GM18868 (cell line): ENCODE measurements at regions not wholly inside any gene's neighbourhood (a gene's known extent, or its start where the extent isn't known, plus 50 kb on each side); places are given as distances from the start of the nearest gene placed in this dataset.

Experiments
- ATAC-seq: cut with Tn5 transposase; IDR thresholded peaks from one replicate; pipeline ENCODE4 v1.9.1; 2021; ENCODE audit warnings: mild to moderate bottlenecking, moderate library complexity; ENCODE audit not compliant: unreplicated experiment

DNA sequence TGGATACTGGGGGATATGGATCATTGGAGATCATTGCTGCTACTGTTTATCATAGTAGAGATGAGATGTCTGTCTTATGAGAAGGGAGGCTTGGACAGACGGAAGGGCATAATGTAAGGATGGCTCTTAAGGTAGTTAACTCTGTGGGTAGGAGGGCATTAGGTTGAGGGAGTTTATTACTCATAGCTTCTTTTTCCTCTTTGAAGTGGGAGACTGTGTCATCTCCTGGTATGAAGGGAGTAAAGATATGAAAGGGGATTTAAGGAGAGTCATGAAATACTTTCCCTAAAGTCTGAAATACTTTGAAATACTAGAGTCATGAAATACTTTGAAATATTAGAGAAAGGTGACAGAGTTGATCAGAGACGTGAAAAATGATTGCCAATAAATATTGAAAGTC lies 255.5 kb upstream of the PITX2 start:
- no peak for ATAC-seq

DNA sequence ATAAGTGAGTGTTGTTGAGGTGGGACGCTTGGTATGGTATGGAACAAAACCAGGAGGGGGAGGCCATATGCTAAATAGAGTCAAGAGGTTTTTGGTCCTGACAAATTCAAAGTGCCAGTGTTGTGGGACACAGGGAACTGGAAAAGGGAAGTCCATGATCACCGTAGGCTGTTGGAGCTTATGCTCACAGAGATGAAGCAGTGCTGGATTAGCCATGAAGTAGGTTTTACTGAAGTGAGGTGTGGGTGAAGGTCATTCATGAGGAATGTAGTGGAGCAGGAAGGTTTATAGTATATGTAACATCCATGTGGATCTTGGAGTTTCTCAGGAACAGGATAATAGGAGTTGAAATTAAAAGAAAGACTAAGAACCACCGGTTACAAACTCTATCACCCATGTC lies 256.1 kb upstream of the PITX2 start:
- ATAC-seq, result no peak

- no peak for ATAC-seq
Measured at GRCh38 chr4:110886270-110886669, 263.4 kb upstream of the PITX2 start.

DNA sequence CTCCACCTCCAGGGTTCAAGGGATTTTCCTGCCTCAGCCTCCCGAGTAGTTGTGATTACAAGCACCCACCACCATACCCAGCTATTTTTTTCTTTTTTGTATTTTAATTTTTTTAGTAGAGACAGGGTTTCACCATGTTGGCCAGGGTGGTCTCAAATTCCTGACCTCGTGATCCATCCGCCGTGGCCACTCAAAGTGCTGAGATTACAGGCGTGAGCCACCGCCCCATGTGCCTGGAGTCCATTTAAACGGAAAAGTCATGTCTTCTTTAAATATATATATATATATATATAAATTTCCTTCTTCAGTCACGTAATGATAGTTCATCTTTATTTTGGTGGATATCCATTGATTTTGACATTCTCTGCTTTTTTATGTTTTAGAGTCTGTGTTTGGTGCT lies 264.0 kb upstream of the PITX2 start:
- ATAC-seq, result no peak

DNA sequence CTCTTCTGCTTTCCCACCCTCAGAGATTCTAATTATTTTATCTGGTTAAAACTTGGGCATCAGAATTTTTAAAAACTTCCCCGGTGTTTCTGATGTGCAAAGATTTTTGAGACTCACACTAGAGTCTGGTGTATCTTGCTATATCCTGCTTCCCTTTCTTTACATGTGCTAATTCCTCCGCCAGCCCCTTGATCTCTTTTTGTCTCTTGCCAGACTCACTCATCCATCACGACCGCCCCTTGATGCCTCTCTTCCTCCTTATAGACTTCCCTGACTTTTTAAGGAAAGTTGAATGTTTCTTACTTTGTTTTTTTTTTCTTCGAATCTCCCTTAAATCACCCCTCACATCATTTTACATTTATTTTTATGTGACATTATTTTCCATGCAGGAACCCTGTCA lies 274.9 kb upstream of the PITX2 start:
- ATAC-seq, result no peak

GRCh38 chr4:110898290-110898689 lies 275.4 kb upstream of the PITX2 start:
- ATAC-seq, result peak; percentile 88

DNA sequence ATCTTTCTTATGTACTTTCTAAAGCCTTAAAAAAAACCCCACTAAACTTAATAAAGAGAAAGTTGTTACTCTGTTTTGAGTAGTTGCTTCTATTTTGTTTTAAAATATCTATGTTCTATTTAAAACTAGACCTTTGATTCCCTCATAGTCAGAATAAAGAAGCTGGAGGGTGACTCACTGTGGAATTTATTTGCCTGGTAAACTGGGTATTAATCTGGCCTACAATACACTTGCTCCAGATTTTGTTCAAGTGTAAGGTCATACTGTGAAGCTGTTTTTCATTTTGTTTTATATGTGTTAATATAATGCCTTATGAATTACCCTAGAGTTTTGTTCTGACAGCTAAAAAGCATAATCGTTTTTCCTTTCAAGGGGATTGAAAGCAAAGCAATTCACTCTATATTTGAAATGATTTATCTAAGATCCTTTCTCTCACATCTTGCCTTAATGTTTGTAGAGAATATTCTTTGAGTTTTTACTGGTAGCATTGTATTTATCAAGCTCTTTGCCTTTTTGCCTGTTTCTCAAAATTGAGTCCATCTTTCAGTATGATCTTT lies 277.4 kb upstream of the PITX2 start:
- ATAC-seq, result no peak

GRCh38 chr4:110902500-110902899 lies 279.6 kb upstream of the PITX2 start:
- ATAC-seq, result no peak

GRCh38 chr4:110904435-110905065 lies 281.7 kb upstream of the PITX2 start:
- no peak for ATAC-seq

- ATAC-seq, result no peak
Measured at GRCh38 chr4:110905367-110905766, 282.5 kb upstream of the PITX2 start.

DNA sequence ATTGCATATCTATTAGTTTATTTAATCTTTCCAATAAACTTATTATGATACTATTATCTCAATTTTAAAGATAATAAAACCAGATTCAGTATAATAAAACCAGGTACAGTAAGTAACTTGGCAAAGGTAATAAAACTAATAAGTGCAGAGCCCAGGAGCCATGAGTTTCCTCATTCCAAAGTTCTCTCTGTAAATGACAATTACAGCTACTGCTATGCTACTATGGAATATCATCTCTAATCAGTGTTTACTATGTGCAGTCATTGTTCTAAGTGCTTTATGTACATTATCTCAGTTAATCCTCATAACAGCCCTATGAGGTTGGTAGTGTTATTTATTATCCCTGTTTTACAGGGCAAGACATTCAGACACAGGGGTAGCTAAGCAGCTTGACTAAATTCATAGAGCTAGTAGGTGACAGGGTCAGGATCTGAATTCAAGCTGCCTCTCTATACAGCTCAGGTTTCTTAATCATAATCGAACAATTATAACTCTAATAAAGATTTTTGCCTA lies 285.0 kb upstream of the PITX2 start:
- no peak for ATAC-seq

- ATAC-seq, result no peak
Measured at GRCh38 chr4:110914791-110915190, 291.9 kb upstream of the PITX2 start.

DNA sequence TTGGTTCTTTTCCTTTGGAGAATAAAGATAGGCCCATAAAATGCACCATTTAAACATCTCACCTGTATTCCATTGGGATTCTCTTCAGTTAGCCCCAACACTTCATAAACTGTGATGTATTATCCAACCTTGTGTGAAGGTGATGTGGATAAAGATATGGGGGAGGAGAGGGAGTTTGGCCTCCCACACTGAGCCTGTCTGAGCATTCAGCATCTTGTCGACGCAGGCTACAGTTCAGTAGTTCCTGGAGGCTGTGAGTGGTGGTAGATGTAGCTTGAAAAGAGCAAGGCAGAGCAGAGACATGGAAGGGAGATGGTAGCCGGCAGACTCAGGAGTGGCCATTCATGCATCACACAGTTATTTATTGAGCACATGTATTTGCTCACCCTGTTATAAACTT lies 292.4 kb upstream of the PITX2 start:
- ATAC-seq, result no peak

- ATAC-seq, result no peak
Measured at GRCh38 chr4:110916505-110916904, 293.6 kb upstream of the PITX2 start.

DNA sequence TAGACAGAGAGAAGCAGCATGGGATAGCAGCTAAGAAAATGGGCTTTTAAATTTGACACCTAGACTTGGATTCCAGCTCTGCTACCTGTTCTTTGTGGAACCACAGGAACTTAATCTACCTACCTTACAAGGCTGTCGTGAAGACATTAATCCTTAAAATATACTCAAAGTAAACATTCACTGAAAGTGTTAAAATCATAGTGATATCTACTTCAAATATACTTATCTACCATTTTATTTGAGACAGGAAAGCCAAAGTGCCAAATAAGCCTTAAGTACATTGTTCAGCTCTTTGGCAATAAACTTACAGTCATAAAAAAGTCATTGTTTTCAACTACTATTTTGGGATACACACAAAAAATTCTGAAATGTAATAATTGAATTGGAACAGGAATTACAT lies 295.0 kb upstream of the PITX2 start:
- ATAC-seq, result no peak

- ATAC-seq, result no peak
Measured at GRCh38 chr4:110920990-110921389, 298.1 kb upstream of the PITX2 start.

GRCh38 chr4:110924761-110925160 lies 301.9 kb upstream of the PITX2 start:
- ATAC-seq, result no peak

DNA sequence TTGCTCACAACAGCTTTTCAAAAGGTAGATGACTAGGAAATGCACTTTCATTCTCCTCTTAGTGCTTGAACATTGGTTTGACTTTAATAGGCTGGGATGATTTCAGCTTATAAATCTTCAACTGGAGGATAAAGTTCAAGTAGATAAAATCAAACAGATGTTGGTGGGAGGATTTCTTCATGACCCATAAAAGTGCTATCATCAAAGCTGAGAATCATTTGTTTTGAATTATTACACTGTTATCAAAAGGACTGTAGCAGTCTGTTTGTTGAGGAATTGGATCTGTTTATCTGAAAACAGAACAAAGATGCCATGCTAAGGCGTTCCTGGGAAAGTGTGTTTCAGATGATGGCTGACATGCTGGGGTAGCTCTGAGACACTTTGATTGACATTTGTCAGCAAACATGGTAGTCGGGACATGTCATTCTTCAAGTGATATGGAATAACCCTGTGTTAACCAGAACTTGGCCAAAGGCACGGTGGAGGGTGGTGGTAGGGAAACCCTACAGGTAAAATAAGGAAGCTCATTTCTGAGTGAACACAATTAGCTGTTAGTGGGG lies 304.0 kb upstream of the PITX2 start:
- ATAC-seq, result no peak

DNA sequence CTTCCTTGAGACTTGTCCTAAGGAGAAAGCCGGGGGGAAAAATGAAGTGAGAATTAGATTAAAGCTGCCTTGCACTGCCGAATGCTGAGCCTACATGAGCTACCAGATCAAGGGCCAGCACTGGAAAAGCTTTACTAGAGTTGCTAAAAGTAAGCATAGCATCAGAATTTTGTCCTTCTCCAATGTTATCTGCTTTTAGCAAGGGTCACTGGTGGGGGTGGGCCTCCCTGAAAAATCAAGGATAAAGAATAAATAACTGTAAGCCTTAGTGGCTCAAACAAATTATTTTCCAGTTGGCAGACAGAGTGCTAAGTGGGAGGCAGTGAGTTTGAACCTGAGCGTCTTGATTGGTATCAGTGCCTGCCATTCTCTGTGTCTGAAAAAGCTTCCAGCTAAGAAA lies 310.5 kb upstream of the PITX2 start:
- ATAC-seq, result no peak

GRCh38 chr4:110944501-110944900 lies 321.6 kb upstream of the PITX2 start:
- ATAC-seq, result no peak

DNA sequence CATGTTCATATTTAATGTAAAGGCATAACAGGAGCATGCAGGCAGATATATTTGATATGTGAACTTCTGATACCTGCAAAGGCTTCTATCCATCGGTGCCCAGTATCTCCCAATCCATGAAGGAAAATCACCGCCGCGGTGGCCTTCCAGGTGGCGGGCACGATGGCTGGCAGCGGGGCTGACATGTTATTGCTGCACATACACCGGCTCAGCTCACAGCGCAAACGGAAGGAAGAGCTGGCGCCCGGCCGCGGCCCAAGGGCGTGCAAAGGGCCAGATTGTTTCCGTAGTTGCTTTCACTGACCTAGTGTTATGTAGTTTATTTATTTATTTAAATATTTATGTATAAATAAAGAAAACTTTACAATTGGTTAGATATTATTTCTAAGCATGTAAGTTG lies 322.7 kb upstream of the PITX2 start:
- no peak for ATAC-seq

DNA sequence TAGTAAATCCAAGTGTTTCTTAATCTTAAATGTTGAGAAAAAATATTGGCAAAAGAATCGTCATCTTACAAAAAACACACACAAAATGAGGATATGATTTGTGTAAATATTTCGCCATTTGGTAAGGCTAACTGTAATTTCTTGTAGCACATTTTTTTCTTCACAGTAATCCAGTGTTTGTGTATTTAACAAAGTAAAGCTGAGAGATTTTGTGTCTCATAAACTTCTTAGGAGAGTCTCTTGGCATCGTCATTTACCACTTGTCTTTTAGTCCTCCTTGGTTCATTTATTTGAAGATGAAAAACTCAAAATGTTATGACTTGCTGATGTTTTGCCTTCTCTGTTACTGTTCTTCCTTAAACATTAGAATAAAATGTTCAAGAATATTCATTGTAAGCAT lies 326.7 kb upstream of the PITX2 start:
- ATAC-seq, result no peak

GRCh38 chr4:110950731-110951130 lies 327.9 kb upstream of the PITX2 start:
- ATAC-seq, result no peak
